ENCODE measurements at regions not wholly inside any gene's neighbourhood (a gene's known extent, or its start where the extent isn't known, plus 50 kb on each side); places are given as distances from the start of the nearest gene placed in this dataset.
A peak's percentile ranks its signal among the peaks of the same experiment; 100 is the strongest.

- TF ChIP-seq SPI1 (IDR thresholded peaks at IDR 0.05; ENCODE audit: low read depth, low read length) (peak; percentile 52; the same call in 1 of the 2 replicates), POLR2AphosphoS5 (IDR thresholded peaks at IDR 0.05; ENCODE audit: low read depth, low read length) (no peak)
- DNase-seq (ENCODE audit: insufficient read length, low spot score), result no peak
- FAIRE-seq, result peak; percentile 31
These were observed 53.7 kb upstream of the ZBTB43 start for GRCh38 chr9:126750941-126751725.

- DNase-seq (ENCODE audit: insufficient read length, low spot score) (no peak), FAIRE-seq (no peak)
- no peak for TF ChIP-seq TAF1 (IDR thresholded peaks at IDR 0.05; ENCODE audit: low read depth, low read length)
- TF ChIP-seq SPI1 (IDR thresholded peaks at IDR 0.05; ENCODE audit: low read depth, low read length), result no peak
- TF ChIP-seq POLR2AphosphoS5 (IDR thresholded peaks at IDR 0.05; ENCODE audit: low read depth, low read length), result no peak
- no peak for TF ChIP-seq PAX5 (IDR thresholded peaks at IDR 0.05; ENCODE audit: insufficient read depth, low read length, severe bottlenecking)
- no peak for TF ChIP-seq POLR2A (IDR thresholded peaks at IDR 0.05; ENCODE audit: low read depth, low read length)
- TF ChIP-seq POU2F2 (IDR thresholded peaks at IDR 0.05; ENCODE audit: low read depth, low read length), result no peak
These were observed 52.5 kb upstream of the ZBTB43 start for GRCh38 chr9:126752376-126752775.

GRCh38 chr9:126752881-126753670, 51.8 kb upstream of the ZBTB43 start:
- no peak for DNase-seq (ENCODE audit: insufficient read length, low spot score)
- TF ChIP-seq TAF1 (IDR thresholded peaks at IDR 0.05; ENCODE audit: low read depth, low read length) (no peak), PAX5 (IDR thresholded peaks at IDR 0.05; ENCODE audit: insufficient read depth, low read length, severe bottlenecking) (no peak), SPI1 (IDR thresholded peaks at IDR 0.05; ENCODE audit: low read depth, low read length) (no peak)
- FAIRE-seq, result peak; percentile 64

GRCh38 chr9:126754436-126755316, 50.2 kb upstream of the ZBTB43 start:
- no peak for DNase-seq (ENCODE audit: insufficient read length, low spot score)
- FAIRE-seq, result no peak
- no peak for TF ChIP-seq PAX5 (IDR thresholded peaks at IDR 0.05; ENCODE audit: insufficient read depth, low read length, severe bottlenecking)
- no peak for TF ChIP-seq POU2F2 (IDR thresholded peaks at IDR 0.05; ENCODE audit: low read depth, low read length)
- TF ChIP-seq TAF1 (IDR thresholded peaks at IDR 0.05; ENCODE audit: low read depth, low read length), result no peak
- TF ChIP-seq POLR2AphosphoS5 (IDR thresholded peaks at IDR 0.05; ENCODE audit: low read depth, low read length), result no peak
- no peak for TF ChIP-seq SPI1 (IDR thresholded peaks at IDR 0.05; ENCODE audit: low read depth, low read length)
- no peak for TF ChIP-seq POLR2A (IDR thresholded peaks at IDR 0.05; ENCODE audit: low read depth, low read length)

Data from GM12891 (cell line).